Left ventricle myocardium inferior (tissue), 1 donor: ENCODE measurements at regions not wholly inside any gene's neighbourhood (a gene's known extent, or its start where the extent isn't known, plus 50 kb on each side); places are given as distances from the start of the nearest gene placed in this dataset.

ENCODE experiments used
- DNase-seq: peaks from one replicate; pipeline ENCODE4 v3.0.0-alpha.2; 2020
- H3K27ac ChIP-seq: fragments of 200-600 bp; replicated peaks from 2 replicates; pipeline ENCODE4 v1.8.0; 2021
- H3K27me3 ChIP-seq: fragments of 200-600 bp; 2 replicates; pipeline ENCODE4 v1.8.0; 2021; ENCODE audit warnings: low read depth
- H3K36me3 ChIP-seq: fragments of 200-600 bp; 2 replicates; pipeline ENCODE4 v1.8.0; 2021
- H3K4me1 ChIP-seq: fragments of 200-600 bp; 2 replicates; pipeline ENCODE4 v1.8.0; 2021
- H3K4me3 ChIP-seq: fragments of 200-600 bp; 2 replicates; pipeline ENCODE4 v1.8.0; 2021; ENCODE audit warnings: mild to moderate bottlenecking, moderate library complexity
- H3K9me3 ChIP-seq: fragments of 200-600 bp; replicated peaks from 2 replicates; pipeline ENCODE4 v1.8.0; 2021
- CTCF ChIP-seq: fragments of 200-600 bp; IDR thresholded peaks from 2 replicates; pipeline ENCODE4 v1.8.0; 2021; ENCODE audit warnings: antibody characterized with exemption, mild to moderate bottlenecking, borderline replicate concordance
- intact Hi-C: fragments of 100-400 bp; cut with micrococcal nuclease; formaldehyde crosslinking; loops from one replicate; pipeline ENCODE4 v1.11.0; 2022
- donor health status: DM: no; HTN: yes; CAD: no; lungs with severe emphysema.

- intact Hi-C loops: no loop called here
- H3K9me3 ChIP-seq: no peaks in the 10 kb centered on the region
- no peak for DNase-seq
- no peaks in the 10 kb centered on the region for H3K4me1 ChIP-seq
- no peak overlapping the region for H3K27ac ChIP-seq
- H3K4me3 ChIP-seq: no peak overlapping the region
- no peaks in the 10 kb centered on the region for H3K36me3 ChIP-seq
- H3K27me3 ChIP-seq: no peaks in the 10 kb centered on the region
- no peak for TF ChIP-seq CTCF
Measured at GRCh38 chr9:7976167-7976755, 176.7 kb upstream of the DMAC1 start.

- no peaks in the 10 kb centered on the region for H3K36me3 ChIP-seq
- no peak overlapping the region for H3K27ac ChIP-seq
- no peak for TF ChIP-seq CTCF
- no peaks in the 10 kb centered on the region for H3K9me3 ChIP-seq
- DNase-seq: no peak
- H3K4me3 ChIP-seq: no peak overlapping the region
- no peaks in the 10 kb centered on the region for H3K4me1 ChIP-seq
- intact Hi-C loops: no loop called here
- H3K27me3 ChIP-seq: no peaks in the 10 kb centered on the region
Measured at GRCh38 chr9:7975336-7975735, 175.8 kb upstream of the DMAC1 start.

GRCh38 chr9:7974335-7974960 is 174.9 kb upstream of the DMAC1 start:
- H3K4me1 ChIP-seq: no peaks in the 10 kb centered on the region
- no peaks in the 10 kb centered on the region for H3K36me3 ChIP-seq
- H3K4me3 ChIP-seq: no peak overlapping the region
- H3K27me3 ChIP-seq: no peaks in the 10 kb centered on the region
- no peak overlapping the region for H3K27ac ChIP-seq
- TF ChIP-seq CTCF: no peak
- no peak for DNase-seq
- no peaks in the 10 kb centered on the region for H3K9me3 ChIP-seq
- intact Hi-C loops: no loop called here

- Histone ChIP-seq H3K27me3 (no peaks in the 10 kb centered on the region), H3K4me1 (no peaks in the 10 kb centered on the region), H3K9me3 (no peaks in the 10 kb centered on the region), H3K36me3 (no peaks in the 10 kb centered on the region), H3K4me3 (no peak overlapping the region), H3K27ac (no peak overlapping the region)
- DNase-seq: no peak
- TF ChIP-seq CTCF: no peak
- intact Hi-C loops: no loop called here
Measured at GRCh38 chr9:7973123-7973522, 173.5 kb upstream of the DMAC1 start.

GRCh38 chr9:7970681-7971330 is 171.2 kb upstream of the DMAC1 start:
- intact Hi-C loops: no loop called here
- no peak for TF ChIP-seq CTCF

More at GRCh38 chr9:7970681-7971330, 171.2 kb upstream of the DMAC1 start:
- Histone ChIP-seq H3K27me3 (no peaks in the 10 kb centered on the region), H3K9me3 (no peaks in the 10 kb centered on the region), H3K4me1 (no peaks in the 10 kb centered on the region), H3K4me3 (no peak overlapping the region), H3K27ac (no peak overlapping the region), H3K36me3 (no peaks in the 10 kb centered on the region)
- no peak for DNase-seq
